ENCODE measurements at regions not wholly inside any gene's neighbourhood (a gene's known extent, or its start where the extent isn't known, plus 50 kb on each side); places are given as distances from the start of the nearest gene placed in this dataset.

DNA sequence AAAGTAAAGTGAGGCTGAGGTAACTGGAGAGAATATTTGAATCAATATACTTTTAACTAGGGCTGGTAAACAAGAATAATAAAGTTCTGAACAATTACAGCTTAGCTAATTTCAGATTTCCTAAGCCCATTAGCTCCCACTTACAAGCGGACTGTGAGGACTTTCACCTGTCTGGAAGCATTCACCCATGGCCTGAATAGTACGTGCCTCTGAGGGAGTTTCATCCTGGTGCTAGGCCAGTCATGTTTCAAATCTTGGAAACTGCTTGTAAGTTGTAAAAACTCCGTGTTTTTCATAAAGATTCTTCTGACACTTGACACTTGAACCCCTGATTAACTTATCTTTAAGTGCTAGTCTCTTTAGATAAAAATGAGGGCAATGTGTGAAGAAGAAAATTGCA is 975.2 kb upstream of the GHITM start:
- no peak for DNase-seq
- Histone ChIP-seq H3K4me2 (replicated peaks; ENCODE audit: extremely low read depth, low read length, poor library complexity, severe bottlenecking) (no peak overlapping the region), H3K9me3 (replicated peaks in 1 of 2; ENCODE audit: control insufficient read depth in 1 of 2, insufficient read depth in 1 of 2, low read length in 2 of 2) (no peaks in the 10 kb centered on the region), H2AFZ (ENCODE audit: insufficient read depth, low read depth, low read length, poor library complexity, severe bottlenecking) (no peak overlapping the region), H3K27ac (ENCODE audit: low read depth in 1 of 2, low read length in 2 of 2) (no peak overlapping the region), H3K36me3 (replicated peaks in 1 of 2; ENCODE audit: control insufficient read depth in 1 of 2, insufficient read depth in 2 of 2, low read length in 2 of 2) (no peaks in the 10 kb centered on the region), H3K4me1 (ENCODE audit: control insufficient read depth in 1 of 2, insufficient read depth in 2 of 2, low read length in 2 of 2) (no peaks in the 10 kb centered on the region), H3K27me3 (ENCODE audit: control insufficient read depth in 2 of 2, insufficient read depth in 2 of 2, low read length in 2 of 2) (no peaks in the 10 kb centered on the region), H3K79me2 (ENCODE audit: insufficient read depth, low read length) (no peaks in the 10 kb centered on the region), H3K4me3 (replicated peaks in 1 of 3; ENCODE audit: low read depth in 2 of 3, low read length in 3 of 3) (no peak overlapping the region), H3K9ac (ENCODE audit: insufficient read depth, low read length, poor library complexity, severe bottlenecking) (no peak overlapping the region), H4K20me1 (ENCODE audit: insufficient read depth, low read length) (no peaks in the 10 kb centered on the region)
- WGBS (ENCODE audit: insufficient coverage): 50% methylated on average over 1 of the region's 3 CpGs
- intact Hi-C loops (cut with micrococcal nuclease): no loop called here
- Mint-ChIP-seq H3K27me3 (ENCODE audit: low read depth in 3 of 3) (peaks cover 0 to 2% (median 0%) of the 10 kb centered on the region in 3 donors), H3K9me3 (no peaks in the 10 kb centered on the region), H3K4me3 (no peak overlapping the region), H3K4me1 (no peaks in the 10 kb centered on the region), H3K27ac (no peak overlapping the region), H3K36me3 (no peaks in the 10 kb centered on the region)
- TF ChIP-seq, protein P1, sequence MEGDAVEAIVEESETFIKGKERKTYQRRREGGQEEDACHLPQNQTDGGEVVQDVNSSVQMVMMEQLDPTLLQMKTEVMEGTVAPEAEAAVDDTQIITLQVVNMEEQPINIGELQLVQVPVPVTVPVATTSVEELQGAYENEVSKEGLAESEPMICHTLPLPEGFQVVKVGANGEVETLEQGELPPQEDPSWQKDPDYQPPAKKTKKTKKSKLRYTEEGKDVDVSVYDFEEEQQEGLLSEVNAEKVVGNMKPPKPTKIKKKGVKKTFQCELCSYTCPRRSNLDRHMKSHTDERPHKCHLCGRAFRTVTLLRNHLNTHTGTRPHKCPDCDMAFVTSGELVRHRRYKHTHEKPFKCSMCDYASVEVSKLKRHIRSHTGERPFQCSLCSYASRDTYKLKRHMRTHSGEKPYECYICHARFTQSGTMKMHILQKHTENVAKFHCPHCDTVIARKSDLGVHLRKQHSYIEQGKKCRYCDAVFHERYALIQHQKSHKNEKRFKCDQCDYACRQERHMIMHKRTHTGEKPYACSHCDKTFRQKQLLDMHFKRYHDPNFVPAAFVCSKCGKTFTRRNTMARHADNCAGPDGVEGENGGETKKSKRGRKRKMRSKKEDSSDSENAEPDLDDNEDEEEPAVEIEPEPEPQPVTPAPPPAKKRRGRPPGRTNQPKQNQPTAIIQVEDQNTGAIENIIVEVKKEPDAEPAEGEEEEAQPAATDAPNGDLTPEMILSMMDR (IDR thresholded peaks at IDR 0.05): no peak

DNA sequence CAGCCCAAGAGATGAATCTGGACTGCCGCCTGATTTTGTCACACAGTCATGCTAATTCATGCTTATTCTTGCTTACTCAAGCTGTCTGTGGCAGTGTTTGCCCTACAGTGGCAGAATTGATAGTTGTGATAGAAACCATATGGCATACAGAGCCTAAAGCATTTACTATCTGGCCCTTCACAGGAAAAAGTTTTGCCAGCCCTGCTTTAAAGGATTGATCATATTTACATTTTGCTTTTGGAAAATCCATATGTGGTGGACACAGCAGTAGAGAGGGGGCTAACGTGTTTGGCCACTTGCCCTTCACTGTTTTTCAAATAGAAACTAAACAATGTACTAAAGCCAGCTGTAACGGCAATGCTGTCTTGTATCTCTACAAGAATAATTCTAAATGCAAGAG is 974.0 kb upstream of the GHITM start:
- H3K4me3 ChIP-seq (replicated peaks in 1 of 3; ENCODE audit: low read depth in 2 of 3, low read length in 3 of 3): no peak overlapping the region
- no peaks in the 10 kb centered on the region for H3K9me3 Mint-ChIP-seq
- no peak overlapping the region for H3K27ac Mint-ChIP-seq
- WGBS (ENCODE audit: insufficient coverage): no CpG with 5 or more reads among the region's 3 CpGs
- no peaks in the 10 kb centered on the region for H4K20me1 ChIP-seq (ENCODE audit: insufficient read depth, low read length)
- H3K4me1 Mint-ChIP-seq: no peaks in the 10 kb centered on the region
- no peak overlapping the region for H3K4me3 Mint-ChIP-seq
- H3K79me2 ChIP-seq (ENCODE audit: insufficient read depth, low read length): no peaks in the 10 kb centered on the region
- peaks cover 0 to 2% (median 0%) of the 10 kb centered on the region in 3 donors for H3K27me3 Mint-ChIP-seq (ENCODE audit: low read depth in 3 of 3)
- H3K27me3 ChIP-seq (ENCODE audit: control insufficient read depth in 2 of 2, insufficient read depth in 2 of 2, low read length in 2 of 2): no peaks in the 10 kb centered on the region
- no peaks in the 10 kb centered on the region for H3K36me3 ChIP-seq (replicated peaks in 1 of 2; ENCODE audit: control insufficient read depth in 1 of 2, insufficient read depth in 2 of 2, low read length in 2 of 2)
- H2AFZ ChIP-seq (ENCODE audit: insufficient read depth, low read depth, low read length, poor library complexity, severe bottlenecking): no peak overlapping the region
- TF ChIP-seq, protein P1 (IDR thresholded peaks at IDR 0.05): no peak
- H3K9ac ChIP-seq (ENCODE audit: insufficient read depth, low read length, poor library complexity, severe bottlenecking): no peak overlapping the region
- H3K27ac ChIP-seq (ENCODE audit: low read depth in 1 of 2, low read length in 2 of 2): no peak overlapping the region
- intact Hi-C loops (cut with micrococcal nuclease): no loop called here
- H3K4me2 ChIP-seq (replicated peaks; ENCODE audit: extremely low read depth, low read length, poor library complexity, severe bottlenecking): no peak overlapping the region
- no peaks in the 10 kb centered on the region for H3K9me3 ChIP-seq (replicated peaks in 1 of 2; ENCODE audit: control insufficient read depth in 1 of 2, insufficient read depth in 1 of 2, low read length in 2 of 2)
- no peaks in the 10 kb centered on the region for H3K36me3 Mint-ChIP-seq
- no peaks in the 10 kb centered on the region for H3K4me1 ChIP-seq (ENCODE audit: control insufficient read depth in 1 of 2, insufficient read depth in 2 of 2, low read length in 2 of 2)
- no peak for DNase-seq

All from CD14-positive monocyte (primary cell).